ENCODE measurements at regions not wholly inside any gene's neighbourhood (a gene's known extent, or its start where the extent isn't known, plus 50 kb on each side); places are given as distances from the start of the nearest gene placed in this dataset.
"Not testable (repeated sequence)": the region's sequence is repeated elsewhere in the genome, so short reads cannot be mapped to it uniquely, and the experiment has no call there.

- H3K27me3 ChIP-seq (ENCODE audit: insufficient read depth, poor library complexity, severe bottlenecking): no peaks in the 10 kb centered on the region
- no peak overlapping the region for H3K27ac ChIP-seq (ENCODE audit: poor library complexity, severe bottlenecking)
- no peak for TF ChIP-seq CTCF (IDR thresholded peaks at IDR 0.05; ENCODE audit: poor library complexity, severe bottlenecking)
- DNase-seq (ENCODE audit: low spot score): no peak
- no peak for ATAC-seq (ENCODE audit: low read depth)
- H3K36me3 ChIP-seq (ENCODE audit: low read depth): no peaks in the 10 kb centered on the region
- H3K4me3 ChIP-seq (ENCODE audit: severe bottlenecking): no peak overlapping the region
- H3K4me1 ChIP-seq (ENCODE audit: insufficient read depth, poor library complexity, severe bottlenecking): no peaks in the 10 kb centered on the region
- no peaks in the 10 kb centered on the region for H3K9me3 ChIP-seq (ENCODE audit: severe bottlenecking)
Measured at GRCh38 chr7:24390376-24391157, 106.6 kb downstream of the NPY start.

DNA sequence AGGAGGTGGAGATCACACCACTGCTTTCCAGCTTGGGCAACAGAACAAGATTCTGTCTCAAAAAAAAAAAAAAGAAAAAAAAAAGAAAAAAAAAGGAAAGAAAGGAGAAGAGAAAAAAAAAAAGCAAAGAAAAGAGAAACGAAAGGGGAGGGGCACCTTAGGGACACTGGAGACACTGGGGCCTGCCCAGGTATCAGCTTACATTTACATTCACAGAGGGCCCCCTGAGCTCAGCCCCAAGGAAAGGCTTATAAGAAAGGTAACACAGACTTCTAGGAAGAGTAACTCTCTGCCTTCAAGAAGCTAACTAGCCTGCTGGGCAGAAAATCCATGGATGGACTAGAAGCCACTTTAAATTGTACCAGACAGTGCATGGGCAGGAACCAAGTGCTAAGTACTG, 108.8 kb downstream of the NPY start:
- Histone ChIP-seq H3K4me1 (ENCODE audit: insufficient read depth, poor library complexity, severe bottlenecking) (no peaks in the 10 kb centered on the region), H3K36me3 (ENCODE audit: low read depth) (no peaks in the 10 kb centered on the region), H3K9me3 (ENCODE audit: severe bottlenecking) (no peaks in the 10 kb centered on the region), H3K27ac (ENCODE audit: poor library complexity, severe bottlenecking) (no peak overlapping the region), H3K27me3 (ENCODE audit: insufficient read depth, poor library complexity, severe bottlenecking) (no peaks in the 10 kb centered on the region), H3K4me3 (ENCODE audit: severe bottlenecking) (no peak overlapping the region)
- ATAC-seq (ENCODE audit: low read depth): no peak
- no peak for DNase-seq (ENCODE audit: low spot score)
- TF ChIP-seq CTCF (IDR thresholded peaks at IDR 0.05; ENCODE audit: poor library complexity, severe bottlenecking): no peak

DNA sequence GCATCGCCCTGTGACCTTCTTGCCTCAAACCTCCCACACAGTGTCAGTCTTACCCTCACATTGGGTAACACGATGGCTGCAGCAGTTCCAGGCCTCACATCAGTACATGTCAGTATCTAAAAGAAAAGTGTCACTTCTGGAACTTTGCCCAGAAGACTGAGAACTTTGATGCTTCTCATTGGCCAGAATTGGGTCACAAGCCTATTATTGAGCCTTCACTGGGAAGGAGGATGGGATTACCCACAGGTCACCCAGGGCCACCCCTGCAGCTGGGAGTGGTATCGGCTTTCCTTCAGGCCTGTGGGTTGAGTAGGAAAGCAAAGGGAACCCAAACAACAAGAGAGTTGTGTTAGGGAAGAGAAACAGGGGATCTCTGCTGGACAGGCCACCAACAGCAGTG, 111.5 kb downstream of the NPY start:
- Histone ChIP-seq H3K36me3 (ENCODE audit: low read depth) (no peaks in the 10 kb centered on the region), H3K4me1 (ENCODE audit: insufficient read depth, poor library complexity, severe bottlenecking) (no peaks in the 10 kb centered on the region), H3K27ac (ENCODE audit: poor library complexity, severe bottlenecking) (no peak overlapping the region), H3K9me3 (ENCODE audit: severe bottlenecking) (no peaks in the 10 kb centered on the region), H3K4me3 (ENCODE audit: severe bottlenecking) (no peak overlapping the region), H3K27me3 (ENCODE audit: insufficient read depth, poor library complexity, severe bottlenecking) (no peaks in the 10 kb centered on the region)
- DNase-seq (ENCODE audit: low spot score): no peak
- no peak for TF ChIP-seq CTCF (IDR thresholded peaks at IDR 0.05; ENCODE audit: poor library complexity, severe bottlenecking)
- ATAC-seq (ENCODE audit: low read depth): no peak

GRCh38 chr7:24396387-24396786, 112.4 kb downstream of the NPY start:
- not testable (repeated sequence) for H3K4me3 ChIP-seq (ENCODE audit: severe bottlenecking); H3K9me3 ChIP-seq (ENCODE audit: severe bottlenecking); H3K36me3 ChIP-seq (ENCODE audit: low read depth); H3K27me3 ChIP-seq (ENCODE audit: insufficient read depth, poor library complexity, severe bottlenecking); H3K4me1 ChIP-seq (ENCODE audit: insufficient read depth, poor library complexity, severe bottlenecking); DNase-seq (ENCODE audit: low spot score); H3K27ac ChIP-seq (ENCODE audit: poor library complexity, severe bottlenecking); ATAC-seq (ENCODE audit: low read depth)

DNA sequence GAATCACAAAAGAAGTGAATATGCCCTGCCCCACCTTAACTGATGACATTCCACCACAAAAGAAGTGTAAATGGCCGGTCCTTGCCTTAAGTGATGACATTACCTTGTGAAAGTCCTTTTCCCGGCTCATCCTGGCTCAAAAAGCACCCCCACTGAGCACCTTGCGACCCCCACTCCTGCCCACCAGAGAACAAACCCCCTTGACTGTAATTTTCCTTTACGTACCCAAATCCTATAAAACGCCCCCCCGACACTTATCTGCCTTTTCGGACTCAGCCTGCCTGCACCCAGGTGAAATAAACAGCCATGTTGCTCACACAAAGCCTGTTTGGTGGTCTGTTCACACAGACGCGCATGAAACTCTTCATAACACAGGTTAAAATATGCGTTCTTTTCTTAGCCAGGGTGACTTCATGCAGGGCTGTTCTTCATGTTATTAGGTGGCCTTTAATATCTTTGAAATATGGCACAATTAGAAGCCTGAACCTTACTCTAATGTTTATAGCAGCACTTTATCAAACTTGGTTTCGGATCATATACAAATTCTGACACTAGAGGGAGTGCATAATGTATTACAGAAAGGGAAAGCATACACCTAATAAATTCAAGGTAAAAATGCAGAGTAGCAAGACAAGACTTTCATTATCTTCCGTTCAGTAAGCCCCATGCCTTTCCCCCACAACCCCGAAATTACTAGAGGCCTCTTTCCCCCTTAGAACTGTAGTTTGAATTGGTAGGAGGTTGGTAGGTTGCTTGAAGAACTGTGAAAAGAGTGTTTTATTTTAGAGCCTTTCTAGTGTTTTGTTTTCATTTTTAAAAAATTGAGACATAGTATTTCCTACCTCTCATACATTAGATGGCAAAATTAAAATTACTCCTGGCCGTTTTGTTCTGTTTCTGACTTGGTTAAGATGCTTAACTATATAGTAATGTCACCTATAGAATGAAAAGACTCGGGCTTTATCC, 117.9 kb downstream of the NPY start:
- no peak overlapping the region for H3K27ac ChIP-seq (ENCODE audit: poor library complexity, severe bottlenecking)
- H3K36me3 ChIP-seq (ENCODE audit: low read depth): no peaks in the 10 kb centered on the region
- peak; percentile 68 for ATAC-seq (ENCODE audit: low read depth)

More for the DNA sequence above, 117.9 kb downstream of the NPY start:
- Histone ChIP-seq H3K9me3 (ENCODE audit: severe bottlenecking) (no peaks in the 10 kb centered on the region), H3K27me3 (ENCODE audit: insufficient read depth, poor library complexity, severe bottlenecking) (no peaks in the 10 kb centered on the region), H3K4me3 (ENCODE audit: severe bottlenecking) (no peak overlapping the region), H3K4me1 (ENCODE audit: insufficient read depth, poor library complexity, severe bottlenecking) (no peaks in the 10 kb centered on the region)
- DNase-seq (ENCODE audit: low spot score): no peak
- TF ChIP-seq CTCF (IDR thresholded peaks at IDR 0.05; ENCODE audit: poor library complexity, severe bottlenecking): peak; percentile 81

Measured in RWPE2 (cell line).